AG04450 (cell line): ENCODE measurements at regions not wholly inside any gene's neighbourhood (a gene's known extent, or its start where the extent isn't known, plus 50 kb on each side); places are given as distances from the start of the nearest gene placed in this dataset.
"Not testable (repeated sequence)": the region's sequence is repeated elsewhere in the genome, so short reads cannot be mapped to it uniquely, and the experiment has no call there.

Experiments
- CTCF ChIA-PET: fragments of 300-600, 350-600 bp; formaldehyde crosslinking; extraction: SDS; loops from one replicate; lab custom pipeline; 2022; ENCODE audit warnings: antibody characterized with exemption, inconsistent platforms; lab: Charles Lee
- POLR2A ChIA-PET: fragments of 350-600 bp; formaldehyde crosslinking; extraction: SDS; loops from one replicate; lab custom pipeline; 2021; ENCODE audit warnings: antibody characterized with exemption, inconsistent platforms; lab: Yijun Ruan, JAX
- DNase-seq: peaks from one replicate; pipeline ENCODE4 v3.0.0-alpha.2; 2011; ENCODE audit warnings: low read depth, low spot score
- H3K27ac ChIP-seq: one replicate; pipeline ENCODE4 v1.5.1; 2012; ENCODE audit warnings: low read depth, low read length, control low read depth
- H3K27me3 ChIP-seq: one replicate; pipeline ENCODE4 v1.6.0; 2012; ENCODE audit warnings: low read length; ENCODE audit not compliant: control insufficient read depth, insufficient read depth
- H3K4me3 ChIP-seq: 2 replicates; pipeline ENCODE4 v1.5.1; 2011; ENCODE audit warnings: mild to moderate bottlenecking, low read depth, low read length, control low read depth
- H3K9me3 ChIP-seq: 2 replicates; pipeline ENCODE4 v1.5.1; 2012; ENCODE audit warnings: low read length; ENCODE audit not compliant: control insufficient read depth, insufficient read depth
- TF ChIP-seq, protein P1 (sequence below): IDR thresholded peaks from 2 replicates; pipeline ENCODE4 v1.5.1; 2011; ENCODE audit warnings: low read depth, low read length, control low read depth, inconsistent platforms

DNA sequence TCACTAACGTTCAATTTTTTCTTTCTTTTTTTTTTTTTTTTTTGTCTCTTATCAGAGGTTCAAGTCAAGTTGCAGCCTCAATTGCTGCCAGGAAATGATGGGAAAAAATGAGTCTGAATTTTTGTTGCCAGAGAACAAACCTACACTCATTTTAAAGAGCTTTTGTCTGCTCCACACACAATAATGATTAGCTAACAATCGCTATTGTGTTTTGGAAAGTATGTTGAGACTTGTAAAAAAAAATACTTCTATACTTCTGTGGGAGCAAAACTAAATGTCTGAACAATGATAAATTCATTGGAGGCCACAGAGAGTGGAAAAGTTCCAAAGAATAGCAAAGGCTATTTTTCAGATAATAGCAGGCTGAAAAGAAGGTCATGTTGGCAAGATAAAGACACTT lies 176.3 kb upstream of the LMCD1 start:
- Histone ChIP-seq H3K27ac (no peak overlapping the region), H3K27me3 (no peaks in the 10 kb centered on the region), H3K4me3 (no peak overlapping the region), H3K9me3 (no peaks in the 10 kb centered on the region)
- CTCF ChIA-PET: interaction anchor here (0.7 to 7.1 kb wide), 6 partner anchors 22 to 282 kb away, joined by 3 to 100 read pairs (median 6); no protein-coding TSS in a partner anchor
- POLR2A ChIA-PET: no interaction called here
- no peak for DNase-seq
- TF ChIP-seq, protein P1, sequence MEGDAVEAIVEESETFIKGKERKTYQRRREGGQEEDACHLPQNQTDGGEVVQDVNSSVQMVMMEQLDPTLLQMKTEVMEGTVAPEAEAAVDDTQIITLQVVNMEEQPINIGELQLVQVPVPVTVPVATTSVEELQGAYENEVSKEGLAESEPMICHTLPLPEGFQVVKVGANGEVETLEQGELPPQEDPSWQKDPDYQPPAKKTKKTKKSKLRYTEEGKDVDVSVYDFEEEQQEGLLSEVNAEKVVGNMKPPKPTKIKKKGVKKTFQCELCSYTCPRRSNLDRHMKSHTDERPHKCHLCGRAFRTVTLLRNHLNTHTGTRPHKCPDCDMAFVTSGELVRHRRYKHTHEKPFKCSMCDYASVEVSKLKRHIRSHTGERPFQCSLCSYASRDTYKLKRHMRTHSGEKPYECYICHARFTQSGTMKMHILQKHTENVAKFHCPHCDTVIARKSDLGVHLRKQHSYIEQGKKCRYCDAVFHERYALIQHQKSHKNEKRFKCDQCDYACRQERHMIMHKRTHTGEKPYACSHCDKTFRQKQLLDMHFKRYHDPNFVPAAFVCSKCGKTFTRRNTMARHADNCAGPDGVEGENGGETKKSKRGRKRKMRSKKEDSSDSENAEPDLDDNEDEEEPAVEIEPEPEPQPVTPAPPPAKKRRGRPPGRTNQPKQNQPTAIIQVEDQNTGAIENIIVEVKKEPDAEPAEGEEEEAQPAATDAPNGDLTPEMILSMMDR: no peak

DNA sequence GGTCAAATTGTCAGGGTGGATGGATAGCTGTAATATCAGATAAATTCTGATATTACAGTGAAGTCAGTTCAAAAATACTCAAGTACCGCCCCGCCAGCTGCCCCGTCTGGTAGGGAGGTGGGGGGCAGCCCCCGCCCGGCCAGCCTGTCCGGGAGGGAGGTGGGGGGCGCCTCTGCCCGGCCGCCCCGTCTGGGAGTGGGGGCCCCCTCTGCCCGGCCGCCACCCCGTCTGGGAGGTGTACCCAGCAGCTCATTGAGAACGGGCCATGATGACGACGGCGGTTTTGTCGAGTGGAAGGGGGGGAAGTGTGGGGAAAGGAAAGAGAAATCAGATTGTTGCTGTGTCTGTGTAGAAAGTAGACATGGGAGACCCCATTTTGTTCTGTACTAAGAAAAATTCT lies 175.8 kb upstream of the LMCD1 start:
- H3K27me3 ChIP-seq, H3K9me3 ChIP-seq, DNase-seq, POLR2A ChIA-PET, H3K4me3 ChIP-seq, H3K27ac ChIP-seq: not testable (repeated sequence)
- CTCF ChIA-PET: interaction anchor here (0.7 to 7.1 kb wide), 5 partner anchors 21 to 281 kb away, joined by 3 to 100 read pairs (median 7); no protein-coding TSS in a partner anchor

DNA sequence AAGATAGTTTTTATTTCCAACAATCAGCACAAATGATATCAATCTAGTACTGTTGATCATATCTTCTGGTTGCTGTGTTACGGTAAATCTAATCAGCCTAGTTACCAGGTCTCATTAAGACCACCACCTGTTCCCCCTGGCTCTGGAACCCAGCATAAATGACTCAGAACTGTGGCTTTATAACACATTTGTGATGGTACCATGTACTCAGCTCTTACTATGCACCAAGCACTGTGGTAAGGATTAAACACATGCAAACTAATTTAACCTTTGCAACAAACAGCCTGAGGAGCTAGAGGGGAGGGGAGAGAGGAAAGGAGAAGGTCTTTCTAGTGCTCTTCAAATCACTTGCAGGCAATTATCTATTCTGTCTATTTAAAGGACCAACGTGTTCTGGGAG lies 173.9 kb upstream of the LMCD1 start:
- ChIA-PET CTCF (interaction anchor here (7.1 kb wide), 1 partner anchor 89 kb away, joined by 100 read pairs; no protein-coding TSS in a partner anchor), POLR2A (no interaction called here)
- TF ChIP-seq, protein P1: no peak
- Histone ChIP-seq H3K9me3 (no peaks in the 10 kb centered on the region), H3K4me3 (no peak overlapping the region), H3K27ac (no peak overlapping the region), H3K27me3 (no peaks in the 10 kb centered on the region)
- no peak for DNase-seq

DNA sequence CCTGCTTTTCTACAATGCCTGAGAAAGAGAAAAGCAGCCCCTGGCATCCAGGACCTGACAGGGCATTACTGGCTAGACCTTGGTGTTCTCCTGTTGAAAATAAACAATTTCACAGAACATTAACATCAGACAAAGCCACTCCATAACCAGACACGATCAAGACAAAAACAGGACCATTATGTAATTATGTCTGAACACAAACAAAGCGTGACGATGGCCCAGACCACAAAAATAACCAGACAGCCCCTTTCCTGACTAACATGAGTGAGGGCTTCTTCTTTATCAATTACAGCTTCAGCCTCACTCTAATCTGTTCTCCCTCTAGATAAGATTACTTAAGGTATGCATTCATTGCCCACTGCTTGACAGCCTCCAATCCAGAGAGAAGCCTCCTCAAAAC lies 172.7 kb upstream of the LMCD1 start:
- H3K27me3 ChIP-seq: no peaks in the 10 kb centered on the region
- DNase-seq: no peak
- CTCF ChIA-PET: no interaction called here
- TF ChIP-seq, protein P1: no peak
- no peak overlapping the region for H3K27ac ChIP-seq
- no peak overlapping the region for H3K4me3 ChIP-seq
- POLR2A ChIA-PET: no interaction called here
- H3K9me3 ChIP-seq: no peaks in the 10 kb centered on the region

DNA sequence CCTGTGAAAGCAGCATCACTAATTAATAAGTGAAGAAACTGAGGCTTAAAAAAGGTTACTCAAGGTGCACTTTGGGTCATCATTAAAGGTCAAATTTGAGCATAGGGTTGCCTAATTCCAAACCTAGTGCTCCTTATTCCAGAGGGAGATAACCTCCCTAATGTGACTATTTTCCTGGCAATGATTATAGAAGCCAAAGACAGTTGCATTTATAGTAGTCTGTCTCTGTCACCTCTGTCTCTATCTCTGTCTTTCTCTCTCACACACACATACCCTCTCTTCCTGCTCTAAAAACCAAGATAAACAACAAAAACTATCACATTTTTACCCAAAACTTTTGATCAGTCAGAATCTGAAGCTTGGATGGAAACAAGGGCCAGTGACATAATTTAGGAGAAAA lies 172.0 kb upstream of the LMCD1 start:
- ChIA-PET POLR2A (no interaction called here), CTCF (no interaction called here)
- Histone ChIP-seq H3K4me3 (no peak overlapping the region), H3K27ac (no peak overlapping the region), H3K9me3 (no peaks in the 10 kb centered on the region), H3K27me3 (no peaks in the 10 kb centered on the region)
- no peak for DNase-seq
- TF ChIP-seq, protein P1: no peak

DNA sequence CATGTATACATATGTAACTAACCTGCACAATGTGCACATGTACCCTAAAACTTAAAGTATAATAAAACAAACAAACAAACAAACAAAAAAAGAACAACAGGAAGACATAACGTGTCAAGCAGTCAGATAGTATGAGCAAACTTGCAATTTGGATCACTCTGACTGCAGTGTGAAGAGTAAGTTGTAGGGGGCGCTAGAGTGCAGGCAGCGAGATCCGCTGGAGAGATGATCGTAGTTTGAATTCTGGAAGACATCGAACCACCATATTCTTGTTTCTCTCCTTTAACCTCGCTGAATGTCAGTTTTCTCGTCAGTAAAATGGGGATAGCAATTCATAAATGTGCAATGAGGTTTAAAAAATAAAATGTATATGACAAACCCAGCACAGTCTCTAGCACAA lies 165.2 kb upstream of the LMCD1 start:
- ChIA-PET CTCF (no interaction called here), POLR2A (no interaction called here)
- H3K9me3 ChIP-seq: no peaks in the 10 kb centered on the region
- no peak for DNase-seq
- H3K4me3 ChIP-seq: no peak overlapping the region
- H3K27me3 ChIP-seq: no peaks in the 10 kb centered on the region
- TF ChIP-seq, protein P1: peak; percentile 30; the same call in 1 of the 2 replicates
- no peak overlapping the region for H3K27ac ChIP-seq
